ENCODE measurements at regions not wholly inside any gene's neighbourhood (a gene's known extent, or its start where the extent isn't known, plus 50 kb on each side); places are given as distances from the start of the nearest gene placed in this dataset.

DNA sequence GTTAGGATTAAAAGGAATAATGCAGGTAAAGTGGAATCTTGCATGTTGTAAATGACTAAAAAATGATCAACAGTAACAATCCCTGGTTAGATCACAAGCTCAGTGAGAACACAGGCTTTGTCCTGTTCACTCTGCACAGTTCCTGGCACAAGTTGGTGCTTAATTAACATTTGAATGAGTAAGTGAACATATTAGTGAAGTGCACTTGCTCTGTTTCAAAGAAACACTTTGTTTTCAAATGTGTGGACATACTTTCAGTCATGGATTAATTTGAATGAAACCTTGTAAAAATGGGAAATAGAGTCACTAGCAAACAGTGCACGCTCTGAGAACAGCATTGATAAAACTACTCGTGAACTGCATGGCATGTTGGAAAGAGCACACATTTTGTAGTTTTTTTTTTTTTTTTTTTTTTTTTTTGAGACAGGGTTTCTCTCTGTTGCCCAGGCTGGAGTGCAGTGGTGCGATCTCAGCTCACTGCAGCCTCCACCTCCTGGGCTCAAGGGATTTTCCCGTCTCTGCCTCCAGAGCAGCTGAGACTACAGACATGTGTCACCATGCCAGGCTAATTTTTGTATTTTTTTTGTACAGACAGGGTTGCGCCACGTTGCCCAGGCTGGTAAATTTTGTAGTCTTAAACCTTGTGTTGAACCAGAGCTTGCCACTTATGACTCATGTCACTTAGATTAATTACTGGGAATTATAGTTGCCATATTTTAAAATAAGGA lies 159.9 kb downstream of the LURAP1L start:
- Histone ChIP-seq H3K27me3 (ENCODE audit: insufficient read depth, low read depth, severe bottlenecking) (no peaks in the 10 kb centered on the region), H3K36me3 (no peaks in the 10 kb centered on the region), H3K4me3 (ENCODE audit: low read depth, low read length) (no peak overlapping the region), H3K9me3 (ENCODE audit: severe bottlenecking) (no peaks in the 10 kb centered on the region), H3K27ac (no peak overlapping the region)
- TF ChIP-seq, protein P1, sequence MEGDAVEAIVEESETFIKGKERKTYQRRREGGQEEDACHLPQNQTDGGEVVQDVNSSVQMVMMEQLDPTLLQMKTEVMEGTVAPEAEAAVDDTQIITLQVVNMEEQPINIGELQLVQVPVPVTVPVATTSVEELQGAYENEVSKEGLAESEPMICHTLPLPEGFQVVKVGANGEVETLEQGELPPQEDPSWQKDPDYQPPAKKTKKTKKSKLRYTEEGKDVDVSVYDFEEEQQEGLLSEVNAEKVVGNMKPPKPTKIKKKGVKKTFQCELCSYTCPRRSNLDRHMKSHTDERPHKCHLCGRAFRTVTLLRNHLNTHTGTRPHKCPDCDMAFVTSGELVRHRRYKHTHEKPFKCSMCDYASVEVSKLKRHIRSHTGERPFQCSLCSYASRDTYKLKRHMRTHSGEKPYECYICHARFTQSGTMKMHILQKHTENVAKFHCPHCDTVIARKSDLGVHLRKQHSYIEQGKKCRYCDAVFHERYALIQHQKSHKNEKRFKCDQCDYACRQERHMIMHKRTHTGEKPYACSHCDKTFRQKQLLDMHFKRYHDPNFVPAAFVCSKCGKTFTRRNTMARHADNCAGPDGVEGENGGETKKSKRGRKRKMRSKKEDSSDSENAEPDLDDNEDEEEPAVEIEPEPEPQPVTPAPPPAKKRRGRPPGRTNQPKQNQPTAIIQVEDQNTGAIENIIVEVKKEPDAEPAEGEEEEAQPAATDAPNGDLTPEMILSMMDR (IDR thresholded peaks at IDR 0.05; ENCODE audit: low read depth, low read length) = no peak
- no peak for DNase-seq

DNA sequence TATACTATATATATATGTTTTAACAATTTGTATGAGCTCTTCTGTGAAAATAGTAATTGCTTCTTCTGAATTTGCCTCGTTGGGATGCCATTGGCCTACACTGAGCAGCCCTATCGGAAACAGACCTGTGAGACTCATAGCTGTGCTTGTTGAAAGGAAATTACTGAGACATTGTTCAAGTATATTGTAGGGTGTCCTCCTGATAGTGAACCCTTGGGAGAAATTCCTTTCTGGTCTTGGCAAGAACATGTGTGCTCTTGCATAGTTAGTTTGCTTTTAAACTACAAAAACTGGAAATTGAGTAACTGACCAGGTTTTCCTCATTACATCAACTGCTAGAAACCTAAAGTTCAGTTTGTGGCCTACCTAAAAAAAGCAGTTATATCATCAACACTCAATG lies 160.9 kb downstream of the LURAP1L start:
- no peak overlapping the region for H3K4me3 ChIP-seq (ENCODE audit: low read depth, low read length)
- H3K27me3 ChIP-seq (ENCODE audit: insufficient read depth, low read depth, severe bottlenecking) = no peaks in the 10 kb centered on the region
- DNase-seq = no peak
- no peaks in the 10 kb centered on the region for H3K9me3 ChIP-seq (ENCODE audit: severe bottlenecking)
- TF ChIP-seq, protein P1 (IDR thresholded peaks at IDR 0.05; ENCODE audit: low read depth, low read length) = no peak
- H3K27ac ChIP-seq = no peak overlapping the region
- H3K36me3 ChIP-seq = no peaks in the 10 kb centered on the region

DNA sequence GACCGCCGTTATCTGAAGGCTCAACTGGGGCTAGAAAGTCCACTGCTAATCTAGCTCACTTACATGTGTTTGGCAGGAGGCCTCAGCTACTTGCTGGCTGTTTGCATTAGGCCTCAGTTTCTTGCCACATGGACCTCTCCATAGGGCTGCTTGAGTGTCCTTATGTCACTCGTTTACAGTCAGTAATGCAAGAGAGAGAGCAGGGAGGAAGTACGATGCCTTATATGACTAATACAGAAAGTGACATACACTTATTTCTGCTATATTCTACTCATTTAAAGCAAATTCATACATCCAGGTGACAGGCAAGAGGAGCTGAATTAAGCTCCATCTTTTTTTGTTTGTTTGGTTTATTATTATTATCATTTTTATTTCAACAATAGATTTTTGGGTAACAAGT lies 179.6 kb downstream of the LURAP1L start:
- H3K9me3 ChIP-seq (ENCODE audit: severe bottlenecking) = peaks cover 3% of the 10 kb centered on the region
- no peaks in the 10 kb centered on the region for H3K36me3 ChIP-seq
- no peak overlapping the region for H3K27ac ChIP-seq
- TF ChIP-seq, protein P1 (IDR thresholded peaks at IDR 0.05; ENCODE audit: low read depth, low read length) = no peak
- H3K4me3 ChIP-seq (ENCODE audit: low read depth, low read length) = no peak overlapping the region
- no peaks in the 10 kb centered on the region for H3K27me3 ChIP-seq (ENCODE audit: insufficient read depth, low read depth, severe bottlenecking)
- DNase-seq = no peak

DNA sequence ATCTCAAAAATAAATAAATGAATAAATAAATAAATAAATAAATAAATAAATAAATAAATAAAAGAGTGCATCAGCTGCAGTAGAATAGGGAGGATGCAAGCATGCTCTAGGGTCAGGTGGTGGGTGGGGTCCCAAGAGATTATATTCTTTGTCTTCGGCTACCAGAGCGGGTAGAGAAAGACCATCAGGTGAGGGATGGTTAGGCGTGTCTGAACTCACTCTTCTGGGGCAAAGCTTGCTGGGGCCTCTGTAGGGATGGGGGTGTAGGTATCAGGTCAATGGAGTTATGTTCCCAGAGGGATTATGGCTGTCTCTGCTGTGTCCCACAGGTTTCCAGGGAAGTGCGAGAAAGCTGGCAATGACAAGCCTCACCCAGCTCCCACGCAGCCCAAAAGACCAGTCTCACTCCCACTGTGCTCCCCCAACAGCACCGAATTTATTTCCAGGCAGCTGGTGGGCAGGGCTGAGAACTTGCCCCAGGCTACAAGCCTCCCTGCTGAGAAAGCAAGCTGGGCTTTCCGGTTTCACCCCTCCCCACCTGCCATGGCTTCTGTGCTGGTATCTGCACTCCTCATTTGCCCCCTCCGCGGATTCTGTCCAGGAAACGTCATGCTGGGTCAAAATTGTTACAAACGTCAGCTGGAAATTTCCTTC lies 180.8 kb downstream of the LURAP1L start:
- H3K27ac ChIP-seq = no peak overlapping the region
- no peak overlapping the region for H3K4me3 ChIP-seq (ENCODE audit: low read depth, low read length)
- TF ChIP-seq, protein P1 (IDR thresholded peaks at IDR 0.05; ENCODE audit: low read depth, low read length) = no peak

DNA sequence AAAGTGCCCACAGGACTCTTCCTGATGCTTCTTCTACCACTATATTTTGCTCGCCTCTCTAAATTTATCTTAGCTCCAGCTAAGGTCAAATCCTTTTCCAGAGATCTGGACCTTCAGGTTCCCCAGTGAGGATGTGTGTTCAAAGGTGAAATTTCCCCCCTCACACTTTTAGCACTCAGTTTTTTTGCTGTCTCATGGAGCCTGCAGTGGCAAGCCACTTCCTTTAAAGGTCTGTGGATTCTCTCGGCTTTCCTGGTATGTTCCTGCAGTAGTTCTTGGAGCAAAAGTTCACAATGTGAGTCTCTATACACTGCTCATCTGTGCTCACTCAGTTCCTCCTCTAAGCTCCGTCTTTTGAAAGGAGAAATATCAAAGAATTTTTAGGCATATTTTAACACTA lies 181.4 kb downstream of the LURAP1L start:
- Histone ChIP-seq H3K36me3 (no peaks in the 10 kb centered on the region), H3K4me3 (ENCODE audit: low read depth, low read length) (no peak overlapping the region), H3K27me3 (ENCODE audit: insufficient read depth, low read depth, severe bottlenecking) (no peaks in the 10 kb centered on the region), H3K27ac (no peak overlapping the region), H3K9me3 (ENCODE audit: severe bottlenecking) (peaks cover 3% of the 10 kb centered on the region)
- DNase-seq = no peak
- TF ChIP-seq, protein P1 (IDR thresholded peaks at IDR 0.05; ENCODE audit: low read depth, low read length) = no peak

More for the DNA sequence above, 180.8 kb downstream of the LURAP1L start:
- DNase-seq = no peak
- no peaks in the 10 kb centered on the region for H3K36me3 ChIP-seq
- H3K27me3 ChIP-seq (ENCODE audit: insufficient read depth, low read depth, severe bottlenecking) = no peaks in the 10 kb centered on the region
- H3K9me3 ChIP-seq (ENCODE audit: severe bottlenecking) = peaks cover 3% of the 10 kb centered on the region

All from WERI-Rb-1 (cell line).